Type B pancreatic cell (in vitro differentiated cells): ENCODE measurements at regions not wholly inside any gene's neighbourhood (a gene's known extent, or its start where the extent isn't known, plus 50 kb on each side); places are given as distances from the start of the nearest gene placed in this dataset.

Experiments
- DNase-seq: peaks from one replicate; pipeline ENCODE4 v3.0.0; 2021; ENCODE audit warnings: mixed read lengths; ENCODE audit not compliant: unreplicated experiment; ENCODE audit errors: extremely low spot score
- H3K27ac Mint-ChIP-seq: 2 replicates; pipeline ENCODE4 v1.8.0; 2021; ENCODE audit warnings: mild to moderate bottlenecking, mixed read lengths
- H3K27me3 Mint-ChIP-seq: 2 replicates; pipeline ENCODE4 v1.8.0; 2021; ENCODE audit warnings: mixed read lengths
- H3K36me3 Mint-ChIP-seq: 2 replicates; pipeline ENCODE4 v1.8.0; 2021; ENCODE audit warnings: mixed read lengths
- H3K4me1 Mint-ChIP-seq: one replicate; pipeline ENCODE4 v1.8.0; 2021; ENCODE audit warnings: mixed read lengths; ENCODE audit not compliant: unreplicated experiment
- H3K4me3 Mint-ChIP-seq: 2 replicates; pipeline ENCODE4 v1.8.0; 2021; ENCODE audit warnings: mild to moderate bottlenecking, mixed read lengths
- H3K9me3 Mint-ChIP-seq: 2 replicates; pipeline ENCODE4 v1.8.0; 2021; ENCODE audit warnings: mixed read lengths
- CTCF ChIP-seq: fragments of 200-600 bp; sonication (generic); conservative IDR thresholded peaks from 2 replicates; pipeline ENCODE4 v1.5.0; 2021; ENCODE audit warnings: antibody characterized with exemption, mild to moderate bottlenecking

- Mint-ChIP-seq H3K36me3 (no peaks in the 10 kb centered on the region), H3K27ac (no peak overlapping the region), H3K27me3 (peaks cover 3% of the 10 kb centered on the region), H3K4me3 (no peak overlapping the region), H3K4me1 (peaks cover 6% of the 10 kb centered on the region), H3K9me3 (no peaks in the 10 kb centered on the region)
- no peak for TF ChIP-seq CTCF
- DNase-seq, result no peak
These were observed 183.7 kb upstream of the TCERG1L start for GRCh38 chr10:131495224-131495623.

- TF ChIP-seq CTCF, result no peak
- Mint-ChIP-seq H3K27ac (no peak overlapping the region), H3K4me1 (peaks cover 6% of the 10 kb centered on the region), H3K27me3 (peaks cover 3% of the 10 kb centered on the region), H3K4me3 (no peak overlapping the region), H3K9me3 (no peaks in the 10 kb centered on the region), H3K36me3 (no peaks in the 10 kb centered on the region)
- no peak for DNase-seq
These were observed 184.4 kb upstream of the TCERG1L start for GRCh38 chr10:131495892-131496291.

DNA sequence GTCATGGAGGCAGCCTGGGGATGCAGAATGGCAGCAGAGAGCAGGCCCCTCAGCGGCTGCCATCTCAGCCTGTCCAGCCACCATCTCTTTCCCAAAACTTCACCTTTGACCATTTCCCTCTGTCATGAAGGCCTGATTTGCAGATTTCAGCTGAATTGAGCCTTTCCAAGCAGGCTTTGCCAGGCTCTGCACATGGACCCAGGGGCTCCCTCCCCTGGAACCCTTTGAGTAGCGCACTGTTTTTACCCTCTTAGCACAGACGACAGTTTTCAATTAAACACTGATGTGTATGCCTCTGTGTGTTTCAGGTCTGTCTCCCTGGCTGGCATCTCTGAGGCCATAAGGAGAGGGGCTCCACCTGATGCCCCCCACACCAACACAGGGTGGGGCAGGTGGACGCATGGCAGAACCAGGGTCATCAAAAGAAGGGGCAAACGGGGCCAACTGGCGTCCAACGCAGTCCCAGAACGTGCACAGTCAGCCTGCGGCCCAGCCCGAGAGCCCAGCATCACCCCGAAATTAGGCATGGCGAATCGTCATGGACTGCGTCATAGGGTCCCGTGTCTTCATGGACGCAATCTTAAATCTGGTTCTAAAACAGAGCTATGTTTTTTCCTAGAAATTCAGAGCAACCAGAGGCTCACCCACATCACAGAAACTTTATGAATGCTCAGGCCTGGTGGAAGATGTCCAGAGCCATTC, 185.0 kb upstream of the TCERG1L start:
- no peak for TF ChIP-seq CTCF
- peaks cover 3% of the 10 kb centered on the region for H3K27me3 Mint-ChIP-seq
- DNase-seq, result no peak
- H3K9me3 Mint-ChIP-seq, result no peaks in the 10 kb centered on the region
- no peak overlapping the region for H3K4me3 Mint-ChIP-seq
- H3K36me3 Mint-ChIP-seq, result no peaks in the 10 kb centered on the region
- peaks cover 6% of the 10 kb centered on the region for H3K4me1 Mint-ChIP-seq
- no peak overlapping the region for H3K27ac Mint-ChIP-seq

GRCh38 chr10:131499566-131499965, 188.0 kb upstream of the TCERG1L start:
- H3K9me3 Mint-ChIP-seq, result peaks cover 5% of the 10 kb centered on the region
- H3K27ac Mint-ChIP-seq, result no peak overlapping the region

DNA sequence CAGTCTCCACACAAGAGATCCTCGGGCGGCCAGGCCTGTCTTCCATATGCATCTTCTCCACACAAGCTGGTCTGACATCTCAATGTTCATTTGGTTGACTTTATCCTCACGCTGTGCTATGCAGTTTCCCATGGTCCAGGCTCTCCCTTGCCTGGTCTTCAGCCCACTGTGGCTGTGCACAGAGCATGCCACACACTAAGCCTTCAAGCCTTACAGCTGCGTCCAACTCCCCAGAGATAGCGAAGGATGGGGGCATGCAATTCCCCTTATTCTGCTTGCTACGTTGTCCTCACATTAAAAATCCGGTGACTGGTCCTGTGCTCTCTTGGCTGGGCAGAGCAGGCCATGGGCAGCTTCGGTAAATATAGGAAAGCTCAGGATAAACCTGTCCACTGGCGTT, 188.7 kb upstream of the TCERG1L start:
- no peak for DNase-seq
- Mint-ChIP-seq H3K4me3 (no peak overlapping the region), H3K36me3 (no peaks in the 10 kb centered on the region), H3K9me3 (peaks cover 5% of the 10 kb centered on the region), H3K4me1 (no peaks in the 10 kb centered on the region), H3K27ac (no peak overlapping the region), H3K27me3 (peaks cover 3% of the 10 kb centered on the region)
- TF ChIP-seq CTCF, result no peak

More at GRCh38 chr10:131499566-131499965, 188.0 kb upstream of the TCERG1L start:
- no peak for TF ChIP-seq CTCF
- H3K36me3 Mint-ChIP-seq, result no peaks in the 10 kb centered on the region
- peaks cover 3% of the 10 kb centered on the region for H3K27me3 Mint-ChIP-seq
- no peaks in the 10 kb centered on the region for H3K4me1 Mint-ChIP-seq
- H3K4me3 Mint-ChIP-seq, result no peak overlapping the region
- no peak for DNase-seq
